HEK293 (cell line): ENCODE measurements at regions not wholly inside any gene's neighbourhood (a gene's known extent, or its start where the extent isn't known, plus 50 kb on each side); places are given as distances from the start of the nearest gene placed in this dataset.

ENCODE experiments used
- ZNF274 ChIP-seq, 2 experiments: fragments of 200-500 bp in 1 of 2; fragments of 450-650 bp in 1 of 2; sonication (Bioruptor generic) in 1 of 2; formaldehyde crosslinking in 1 of 2; IDR thresholded peaks; 2 replicates each; pipeline versions ENCODE4 v1.5.1 to v1.6.1; 2014 to 2016; ENCODE audit warnings: borderline replicate concordance in 1 of 2, inconsistent platforms in 1 of 2, low read length in 1 of 2, missing biosample characterization in 1 of 2, missing genetic modification characterization in 1 of 2
- TF ChIP-seq, protein P1 (sequence below): fragments of 450-650 bp; formaldehyde crosslinking; IDR thresholded peaks from 2 replicates; pipeline ENCODE4 v1.5.1; 2016; ENCODE audit warnings: missing biosample characterization, missing genetic modification characterization

DNA sequence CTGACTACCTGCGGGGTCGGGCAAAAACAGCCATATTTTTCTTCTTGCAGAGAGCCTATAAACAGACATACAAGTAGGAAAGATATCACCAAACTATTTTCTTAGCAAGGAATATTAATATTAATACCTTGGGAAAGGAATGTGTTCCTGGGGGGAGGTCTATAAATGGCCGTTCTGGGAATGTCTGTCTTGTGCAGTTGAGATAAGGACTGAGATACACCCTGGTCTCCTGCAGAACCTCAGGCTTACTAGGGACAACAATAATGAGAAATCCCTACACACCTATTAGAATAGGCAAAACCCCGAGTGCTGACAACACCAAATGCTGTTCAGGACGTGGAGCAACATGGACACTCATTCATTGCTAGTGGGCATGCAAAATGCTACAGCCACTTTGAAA is 297.2 kb downstream of the DRD1 start:
- TF ChIP-seq, protein P1, sequence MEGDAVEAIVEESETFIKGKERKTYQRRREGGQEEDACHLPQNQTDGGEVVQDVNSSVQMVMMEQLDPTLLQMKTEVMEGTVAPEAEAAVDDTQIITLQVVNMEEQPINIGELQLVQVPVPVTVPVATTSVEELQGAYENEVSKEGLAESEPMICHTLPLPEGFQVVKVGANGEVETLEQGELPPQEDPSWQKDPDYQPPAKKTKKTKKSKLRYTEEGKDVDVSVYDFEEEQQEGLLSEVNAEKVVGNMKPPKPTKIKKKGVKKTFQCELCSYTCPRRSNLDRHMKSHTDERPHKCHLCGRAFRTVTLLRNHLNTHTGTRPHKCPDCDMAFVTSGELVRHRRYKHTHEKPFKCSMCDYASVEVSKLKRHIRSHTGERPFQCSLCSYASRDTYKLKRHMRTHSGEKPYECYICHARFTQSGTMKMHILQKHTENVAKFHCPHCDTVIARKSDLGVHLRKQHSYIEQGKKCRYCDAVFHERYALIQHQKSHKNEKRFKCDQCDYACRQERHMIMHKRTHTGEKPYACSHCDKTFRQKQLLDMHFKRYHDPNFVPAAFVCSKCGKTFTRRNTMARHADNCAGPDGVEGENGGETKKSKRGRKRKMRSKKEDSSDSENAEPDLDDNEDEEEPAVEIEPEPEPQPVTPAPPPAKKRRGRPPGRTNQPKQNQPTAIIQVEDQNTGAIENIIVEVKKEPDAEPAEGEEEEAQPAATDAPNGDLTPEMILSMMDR (tag by site-specific recombination): no peak
- TF ChIP-seq ZNF274 (IDR thresholded peaks at IDR 0.05; ENCODE audit: low read length) (no peak), ZNF274 (tag by site-specific recombination; IDR thresholded peaks at IDR 0.05; ENCODE audit: borderline replicate concordance) (no peak)
